HepG2 (cell line): ENCODE measurements at regions not wholly inside any gene's neighbourhood (a gene's known extent, or its start where the extent isn't known, plus 50 kb on each side); places are given as distances from the start of the nearest gene placed in this dataset.

ENCODE experiments used
- TP53 ChIP-seq: sonication (generic); formaldehyde crosslinking; conservative IDR thresholded peaks from 2 replicates; pipeline ENCODE4 v1.4.0; 2020; ENCODE audit warnings: missing genetic modification reagents
- TF ChIP-seq, protein P1 (sequence below): sonication (generic); formaldehyde crosslinking; IDR thresholded peaks from 2 replicates; pipeline ENCODE4 v1.4.0; 2020; ENCODE audit warnings: missing genetic modification reagents, mild to moderate bottlenecking, borderline replicate concordance

DNA sequence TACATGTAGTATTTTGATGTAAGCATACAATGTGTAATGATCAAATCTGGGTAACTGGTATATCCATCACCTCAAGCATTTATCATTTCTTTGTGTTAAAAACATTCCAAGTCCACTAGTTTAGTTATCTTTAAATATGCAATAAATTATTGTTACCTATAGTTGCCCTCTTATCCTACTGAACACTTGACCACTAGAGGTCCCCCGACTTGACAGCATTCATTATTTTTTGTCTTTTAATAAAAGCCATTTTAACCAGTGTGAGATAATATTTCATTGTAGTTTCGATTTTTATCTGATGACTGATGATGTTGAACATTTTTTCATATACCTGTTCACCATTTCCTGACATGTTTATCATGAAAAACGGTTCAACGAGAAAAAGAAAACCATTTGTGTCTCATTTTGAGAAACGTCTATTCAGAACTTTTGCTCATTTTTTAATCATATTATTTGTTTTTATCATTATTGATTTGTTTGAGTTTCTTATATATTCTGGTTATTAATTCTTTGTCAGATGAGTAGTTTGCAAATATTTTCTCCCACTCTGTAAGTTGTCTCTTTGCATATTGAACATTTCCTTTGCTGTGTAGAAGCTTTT lies 199.0 kb upstream of the CXXC4 start:
- TF ChIP-seq TP53, result no peak
- TF ChIP-seq, protein P1, sequence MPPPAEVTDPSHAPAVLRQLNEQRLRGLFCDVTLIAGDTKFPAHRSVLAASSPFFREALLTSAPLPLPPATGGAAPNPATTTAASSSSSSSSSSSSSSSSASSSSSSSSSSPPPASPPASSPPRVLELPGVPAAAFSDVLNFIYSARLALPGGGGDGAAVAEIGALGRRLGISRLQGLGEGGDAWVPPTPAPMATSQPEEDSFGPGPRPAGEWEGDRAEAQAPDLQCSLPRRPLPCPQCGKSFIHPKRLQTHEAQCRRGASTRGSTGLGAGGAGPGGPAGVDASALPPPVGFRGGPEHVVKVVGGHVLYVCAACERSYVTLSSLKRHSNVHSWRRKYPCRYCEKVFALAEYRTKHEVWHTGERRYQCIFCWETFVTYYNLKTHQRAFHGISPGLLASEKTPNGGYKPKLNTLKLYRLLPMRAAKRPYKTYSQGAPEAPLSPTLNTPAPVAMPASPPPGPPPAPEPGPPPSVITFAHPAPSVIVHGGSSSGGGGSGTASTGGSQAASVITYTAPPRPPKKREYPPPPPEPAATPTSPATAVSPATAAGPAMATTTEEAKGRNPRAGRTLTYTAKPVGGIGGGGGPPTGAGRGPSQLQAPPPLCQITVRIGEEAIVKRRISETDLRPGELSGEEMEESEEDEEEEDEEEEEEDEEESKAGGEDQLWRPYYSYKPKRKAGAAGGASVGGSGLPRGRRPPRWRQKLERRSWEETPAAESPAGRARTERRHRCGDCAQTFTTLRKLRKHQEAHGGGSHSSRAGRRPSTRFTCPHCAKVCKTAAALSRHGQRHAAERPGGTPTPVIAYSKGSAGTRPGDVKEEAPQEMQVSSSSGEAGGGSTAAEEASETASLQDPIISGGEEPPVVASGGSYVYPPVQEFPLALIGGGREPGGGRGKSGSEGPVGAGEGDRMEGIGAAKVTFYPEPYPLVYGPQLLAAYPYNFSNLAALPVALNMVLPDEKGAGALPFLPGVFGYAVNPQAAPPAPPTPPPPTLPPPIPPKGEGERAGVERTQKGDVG (CRISPR knock-in tag), result no peak
